IPS DF 4.7 (cell line): ENCODE measurements at regions not wholly inside any gene's neighbourhood (a gene's known extent, or its start where the extent isn't known, plus 50 kb on each side); places are given as distances from the start of the nearest gene placed in this dataset.
"Not testable (repeated sequence)": the region's sequence is repeated elsewhere in the genome, so short reads cannot be mapped to it uniquely, and the experiment has no call there.

Experiments
- DNase-seq: peaks from one replicate; pipeline ENCODE4 v3.0.0-alpha.2; 2013; ENCODE audit warnings: low spot score; ENCODE audit errors: extremely low read depth

DNA sequence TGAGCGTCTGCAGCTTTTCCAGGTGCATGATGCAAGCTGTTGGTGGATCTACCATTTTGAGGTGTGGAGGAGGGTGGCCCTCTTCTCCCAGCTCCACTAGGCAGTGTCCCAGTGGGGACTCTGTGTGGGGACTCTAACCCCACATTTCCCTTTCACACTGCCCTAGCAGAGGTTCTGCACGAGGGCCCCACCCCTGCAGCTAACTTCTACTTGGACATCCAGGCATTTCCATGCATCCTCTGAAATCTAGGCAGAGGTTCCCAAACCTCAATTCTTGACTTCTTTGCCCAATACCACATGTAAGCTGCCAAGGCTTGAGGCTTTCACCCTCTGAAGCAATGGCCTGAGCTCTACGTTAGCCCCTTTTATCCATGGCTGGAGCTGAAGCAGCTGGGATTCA, 61.4 kb upstream of the HGFAC start:
- DNase-seq, result not testable (repeated sequence)

DNA sequence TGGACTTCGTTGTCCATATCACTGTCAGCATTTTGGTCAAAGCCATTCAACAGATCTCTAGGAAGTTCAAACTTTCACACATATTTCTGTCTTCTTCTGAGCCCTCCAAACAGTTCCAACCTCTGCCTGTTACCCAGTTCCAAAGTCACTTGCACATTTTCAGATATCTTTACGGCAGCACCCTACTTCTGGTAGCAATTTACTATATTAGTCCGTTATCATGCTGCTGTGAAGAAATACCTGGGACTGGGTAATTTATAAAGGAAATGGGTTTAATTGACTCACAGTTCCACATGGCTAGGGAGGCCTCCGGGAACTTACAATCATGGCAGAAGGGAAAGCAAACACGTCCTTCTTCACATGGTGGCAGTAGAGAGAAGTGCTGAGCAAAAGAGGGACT, 60.6 kb upstream of the HGFAC start:
- DNase-seq, result not testable (repeated sequence)

DNA sequence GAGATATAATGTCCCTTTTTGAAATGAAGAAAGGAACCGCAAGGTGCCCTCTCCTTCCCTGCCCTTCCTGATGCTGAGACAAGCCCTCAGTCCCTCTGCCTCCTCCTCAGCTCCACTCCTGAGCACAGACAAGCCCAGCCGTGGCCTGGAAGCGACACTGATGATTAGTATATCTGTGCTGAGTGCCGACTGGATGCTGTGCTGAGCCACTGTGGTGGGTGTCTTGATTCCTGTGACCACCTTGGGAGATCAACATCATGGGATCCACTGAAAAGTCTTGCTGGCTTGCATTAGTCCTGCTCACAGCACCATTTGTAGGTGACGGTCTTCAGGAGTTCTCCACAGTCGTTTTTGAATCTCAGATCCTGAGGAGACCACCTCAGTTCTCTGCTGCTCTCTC, 59.5 kb upstream of the HGFAC start:
- DNase-seq, result no peak

DNA sequence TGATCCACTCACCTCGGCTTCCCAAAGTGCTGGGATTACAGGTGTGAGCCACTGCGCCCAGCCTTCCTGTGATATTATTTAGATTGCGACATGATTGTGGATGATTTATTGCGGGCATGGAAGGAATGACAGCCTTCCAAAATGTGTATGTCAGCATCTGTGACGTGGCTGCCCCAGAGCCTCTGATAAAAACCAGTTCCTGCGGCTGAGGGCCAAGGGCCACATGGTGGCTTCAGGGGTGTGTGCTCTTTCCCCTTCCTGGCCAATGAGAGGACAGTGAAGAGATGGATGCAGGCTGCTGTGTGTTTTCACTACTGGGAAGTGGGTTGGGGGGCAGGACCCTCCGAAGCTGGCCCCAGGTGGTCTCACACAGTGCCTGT, 57.4 kb upstream of the HGFAC start:
- DNase-seq, result no peak

DNA sequence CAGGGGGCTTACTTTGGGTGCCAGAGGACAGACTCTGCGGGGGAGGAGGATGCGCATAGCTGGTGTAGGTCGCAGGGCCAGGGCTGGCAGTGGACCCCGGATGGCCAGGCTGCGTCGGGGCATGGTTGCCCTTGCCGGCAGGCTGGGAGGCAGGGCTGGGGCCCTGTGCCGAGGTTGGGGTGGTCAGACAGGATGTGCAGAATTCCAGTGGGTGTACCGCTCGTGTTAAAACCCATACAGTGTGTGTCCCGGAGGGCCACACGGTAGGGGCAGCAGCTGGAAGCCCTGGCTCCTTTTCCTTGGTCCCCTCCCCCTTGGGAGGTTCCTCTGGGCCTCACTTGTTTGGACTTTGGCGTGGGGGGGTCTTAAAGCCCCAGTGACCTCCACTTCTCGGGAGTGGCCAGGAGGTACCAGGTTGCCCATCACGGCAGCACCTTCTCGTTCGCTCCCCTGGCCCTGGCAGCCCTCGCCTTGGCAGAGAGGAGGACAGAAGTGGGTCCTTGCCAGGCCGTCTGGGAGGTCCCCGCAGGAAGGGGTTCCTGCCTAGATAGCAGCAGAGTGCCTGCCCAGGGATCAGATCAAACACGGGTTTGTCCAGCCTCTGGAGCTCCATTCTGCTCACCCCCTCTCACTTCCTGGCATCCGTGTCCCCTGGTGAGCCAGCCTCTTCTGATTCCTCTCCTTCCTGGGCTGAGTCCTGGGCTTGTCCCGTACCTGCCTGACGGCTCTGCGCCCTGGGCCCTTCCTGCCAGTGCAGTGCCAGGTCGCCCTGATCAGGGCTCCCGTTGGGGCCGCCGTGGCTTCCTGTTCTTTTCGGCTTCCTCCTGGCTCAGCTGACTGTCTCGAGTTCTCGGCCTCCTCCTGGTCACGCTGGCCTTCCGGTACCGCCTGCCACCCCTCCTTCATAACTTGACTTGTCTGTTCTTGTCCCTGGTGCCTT, 56.7 kb upstream of the HGFAC start:
- no peak for DNase-seq

DNA sequence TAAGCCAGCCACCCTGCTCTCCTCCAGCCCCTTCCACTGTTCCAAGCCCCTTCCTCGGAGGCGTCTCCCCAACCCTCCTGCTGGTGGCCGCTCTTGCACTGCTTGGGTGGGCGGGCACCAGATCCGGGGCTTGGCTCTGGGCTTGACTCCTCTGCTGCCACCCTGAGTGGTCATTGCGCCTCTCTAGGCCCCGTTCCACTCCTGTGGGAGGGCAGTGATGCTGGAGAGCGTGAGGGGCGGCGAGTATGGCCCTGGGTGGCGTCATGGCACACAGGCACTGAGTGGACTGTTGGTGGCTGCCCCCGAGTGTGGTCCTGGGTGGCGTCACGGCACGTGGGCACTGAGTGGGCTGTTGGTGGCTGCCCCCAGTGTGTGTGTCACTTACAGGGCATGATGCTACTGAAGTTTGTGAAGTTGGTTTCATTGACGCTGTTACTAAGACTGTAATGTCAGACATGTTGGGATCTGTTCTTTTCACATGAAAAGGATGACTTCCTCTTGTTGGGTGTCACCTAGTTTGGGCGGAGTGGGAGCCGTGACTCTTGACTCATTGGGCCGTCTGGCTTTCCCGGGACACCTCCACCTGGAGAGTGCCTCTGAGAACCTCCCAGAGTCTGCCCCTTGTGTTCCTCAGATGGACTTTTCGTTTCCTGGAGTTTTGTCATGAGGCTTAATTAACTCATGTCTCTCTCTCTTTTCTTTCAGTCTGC, 55.9 kb upstream of the HGFAC start:
- DNase-seq, result no peak

DNA sequence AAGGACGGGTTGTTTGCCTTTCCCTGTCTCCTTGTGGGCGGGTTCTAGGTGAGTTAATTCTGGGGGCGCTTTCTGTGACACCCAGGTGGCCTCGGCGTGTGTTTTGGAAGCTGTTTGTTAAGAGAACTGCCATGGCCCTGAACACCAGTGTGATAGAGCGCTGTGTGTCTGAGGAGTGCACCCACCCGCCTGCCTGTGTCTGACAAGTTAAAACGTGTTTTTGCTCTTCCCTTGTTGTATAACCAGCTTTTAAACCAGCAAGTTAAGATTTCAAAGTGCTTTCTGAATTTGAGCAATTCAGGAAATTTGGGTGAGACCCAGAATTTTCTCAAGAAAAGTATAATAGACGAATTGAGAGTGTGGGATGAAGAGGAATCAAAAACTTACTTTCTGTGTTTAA, 55.2 kb upstream of the HGFAC start:
- DNase-seq, result no peak

DNA sequence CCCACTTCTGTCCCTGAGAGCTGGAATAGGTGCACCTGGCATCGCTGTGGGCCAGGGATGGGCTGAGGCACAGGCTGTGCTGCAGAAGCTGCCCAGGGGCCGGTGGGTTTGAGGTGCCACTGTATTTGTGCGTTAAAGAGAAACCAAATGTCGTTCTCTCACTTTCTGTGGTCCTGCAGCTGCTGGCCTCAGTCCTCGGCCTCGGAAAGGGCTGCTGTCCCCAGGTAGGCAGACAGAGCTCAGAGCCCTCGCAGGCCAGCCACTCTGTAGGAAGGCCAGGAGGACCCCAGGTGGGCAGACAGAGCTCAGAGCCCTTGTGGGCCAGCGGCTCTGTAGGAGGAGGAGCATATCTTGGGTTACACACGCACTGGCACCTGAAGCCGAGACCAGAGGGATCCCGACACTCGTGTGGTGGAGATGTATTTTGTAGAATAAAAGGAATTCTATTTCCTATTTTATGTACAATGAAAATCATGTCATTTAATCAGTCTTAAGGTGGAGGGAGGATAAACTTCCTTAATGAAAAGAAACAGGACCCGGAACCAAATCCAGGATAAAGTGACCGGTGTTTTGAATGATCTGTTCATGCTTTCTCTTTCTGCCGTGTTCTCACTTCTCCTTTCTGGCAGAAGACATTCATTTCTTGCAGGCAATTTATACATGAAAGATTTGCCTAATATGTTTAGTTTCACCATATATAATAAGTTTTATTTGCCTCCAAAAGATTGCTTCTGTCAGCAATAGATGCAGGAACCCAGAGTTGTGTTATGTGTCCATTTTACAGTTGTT, 54.4 kb upstream of the HGFAC start:
- no peak for DNase-seq

DNA sequence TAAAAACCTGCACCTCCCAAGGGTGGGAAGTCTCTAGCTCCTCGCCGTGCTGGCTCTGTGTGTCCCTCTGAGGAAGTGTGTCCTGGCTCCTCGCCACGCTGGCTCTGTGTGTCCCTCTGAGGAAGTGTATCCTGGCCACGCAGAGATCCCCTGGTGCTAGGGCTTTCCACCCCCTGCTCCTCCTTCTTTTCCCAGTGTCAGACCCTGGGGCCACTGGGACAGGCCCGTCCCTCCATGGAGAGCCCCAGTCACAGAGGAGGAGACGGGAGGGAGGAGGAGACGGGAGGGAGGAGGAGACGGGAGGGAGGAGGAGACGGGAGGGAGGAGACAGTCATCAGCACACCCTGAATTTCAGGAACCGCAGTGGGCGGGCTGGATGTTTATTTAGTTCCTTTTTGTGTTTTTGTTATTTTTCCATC, 53.8 kb upstream of the HGFAC start:
- no peak for DNase-seq

DNA sequence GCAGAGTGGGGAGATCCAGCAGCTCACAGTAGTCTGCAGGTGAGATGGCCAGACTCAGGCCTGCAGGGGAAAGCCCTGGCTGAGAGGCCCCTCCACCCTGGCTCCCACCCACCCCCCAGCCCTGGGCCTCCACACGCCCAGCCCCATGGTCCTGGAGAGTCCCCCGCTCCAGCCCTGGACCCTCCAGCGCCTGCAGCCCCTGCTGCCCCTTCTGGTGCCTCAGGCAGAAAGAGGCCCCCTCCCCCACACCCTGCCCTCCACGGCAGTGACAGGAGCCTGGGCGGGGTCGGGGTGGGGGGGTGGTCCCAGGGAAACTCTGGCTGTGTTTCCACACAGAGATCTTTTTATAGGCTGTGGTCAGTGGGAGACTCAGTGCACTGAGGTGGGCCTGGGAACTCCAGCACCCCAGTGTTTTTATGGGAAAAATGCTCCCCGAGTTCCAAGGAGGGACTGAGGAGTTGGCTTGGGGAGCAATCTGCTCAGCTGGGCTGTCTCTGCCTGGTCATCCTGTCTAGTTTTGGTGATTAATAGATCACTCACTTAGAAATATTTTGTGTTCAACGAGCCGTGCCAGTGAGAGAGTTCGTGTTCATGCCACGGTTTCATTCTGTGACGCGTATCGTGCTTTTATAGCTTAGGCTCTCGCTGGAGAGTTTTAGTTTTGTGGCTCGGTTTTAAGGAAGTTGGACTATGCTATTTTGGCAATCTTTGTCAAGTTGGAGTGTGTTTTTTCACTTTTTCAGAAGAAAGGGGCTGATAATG, 53.1 kb upstream of the HGFAC start:
- no peak for DNase-seq

DNA sequence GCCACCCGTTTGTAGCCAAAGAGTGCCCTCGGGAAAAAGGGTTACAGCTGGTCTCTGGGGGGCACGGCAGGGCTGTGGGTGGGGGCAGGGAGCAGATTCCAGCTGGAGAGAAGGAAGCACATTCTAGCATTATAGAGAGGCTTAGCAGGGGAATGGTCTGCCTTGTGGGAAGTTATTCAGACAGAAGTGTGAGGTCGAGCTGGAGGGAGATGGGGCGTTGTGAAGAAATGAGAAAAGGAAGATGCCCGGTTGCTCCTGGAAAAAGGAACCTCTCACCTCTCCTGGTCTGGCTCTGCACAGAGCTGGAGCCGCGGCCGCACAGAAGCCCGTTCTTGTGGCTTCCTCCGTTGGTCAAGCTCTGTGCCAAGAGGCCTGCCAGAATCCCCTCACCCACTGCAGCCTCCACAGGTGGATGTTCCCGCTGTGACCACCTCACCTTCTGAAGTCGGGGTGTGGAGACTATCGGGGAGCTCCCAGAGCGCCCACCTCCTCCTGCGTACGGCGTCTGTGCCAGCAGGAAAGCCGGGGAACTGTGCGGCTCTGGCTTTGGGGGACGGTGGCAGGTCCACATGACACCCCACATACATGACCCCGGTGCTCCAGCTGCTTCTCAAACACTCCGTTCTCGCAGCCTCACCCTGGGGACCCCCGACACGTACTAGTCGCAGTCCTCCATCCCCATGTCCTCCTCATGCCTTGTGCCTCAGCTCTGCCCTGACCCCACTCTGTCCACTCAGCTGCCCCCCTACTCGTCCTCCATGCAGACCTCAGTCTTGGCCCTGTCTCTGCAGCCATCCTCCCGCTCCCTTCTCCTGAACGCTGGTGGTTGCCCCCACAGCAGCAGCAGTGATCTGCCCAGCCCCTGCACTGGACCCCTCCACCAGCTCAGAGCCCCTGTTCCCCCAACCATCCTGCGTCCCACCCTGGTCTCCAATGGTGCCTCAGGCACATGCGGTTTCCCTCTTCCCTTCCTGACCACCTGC, 52.2 kb upstream of the HGFAC start:
- no peak for DNase-seq

DNA sequence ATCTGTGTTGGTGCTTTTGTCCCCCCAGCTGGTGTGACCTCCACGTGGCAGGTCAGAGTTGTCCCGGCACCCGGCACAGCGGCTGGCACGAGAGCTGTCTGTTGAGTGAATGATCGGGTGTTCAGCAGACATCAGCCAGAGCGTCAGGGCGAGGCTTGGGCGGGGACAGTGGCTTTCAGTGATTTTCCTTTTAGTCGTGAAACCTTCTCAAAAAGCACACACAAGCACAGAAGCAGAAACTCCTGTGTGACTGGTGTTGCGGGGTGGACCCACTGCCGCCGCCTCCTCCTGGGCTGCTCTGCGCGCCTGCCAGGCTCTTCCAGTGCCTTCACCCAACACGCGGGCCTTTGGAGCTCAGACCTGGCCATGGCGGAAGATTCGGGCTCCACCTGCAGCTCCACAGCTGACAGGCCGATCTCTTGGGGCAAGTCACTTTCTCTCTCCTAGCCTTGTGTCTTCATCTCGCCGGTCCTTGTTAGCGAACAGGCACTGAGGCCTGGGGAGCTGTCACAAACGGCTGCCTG, 51.4 kb upstream of the HGFAC start:
- DNase-seq, result no peak

DNA sequence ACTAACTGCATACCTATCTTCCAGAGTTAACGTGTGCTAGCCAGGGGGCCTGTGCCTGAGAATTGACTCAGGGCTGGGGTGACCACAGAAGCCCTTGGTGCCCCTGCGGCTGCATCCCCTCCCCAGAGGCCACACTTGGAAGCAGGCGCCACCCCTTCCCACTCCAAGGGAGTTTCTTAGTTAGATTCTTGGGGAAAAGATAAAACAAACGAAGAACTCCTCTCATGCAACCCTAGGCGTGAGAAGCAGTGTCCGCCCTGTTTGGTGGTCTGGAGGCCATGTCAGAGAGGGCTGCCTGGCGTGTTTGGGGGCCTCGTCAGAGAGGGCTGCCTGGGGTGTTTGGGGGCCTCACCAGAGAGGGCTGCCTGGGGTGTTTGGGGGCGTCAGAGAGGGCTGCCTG, 50.3 kb upstream of the HGFAC start:
- DNase-seq, result no peak
